H7 (cell line): ENCODE measurements at regions not wholly inside any gene's neighbourhood (a gene's known extent, or its start where the extent isn't known, plus 50 kb on each side); places are given as distances from the start of the nearest gene placed in this dataset.
A peak's percentile ranks its signal among the peaks of the same experiment; 100 is the strongest.

Source experiments
- DNase-seq: peaks from one replicate; pipeline ENCODE4 v3.0.0; 2012
- H3K27me3 ChIP-seq: 2 replicates; pipeline ENCODE4 v1.6.0; 2011; ENCODE audit warnings: mild to moderate bottlenecking, low read length; ENCODE audit not compliant: control insufficient read depth, insufficient read depth
- H3K36me3 ChIP-seq: replicated peaks from 2 replicates; pipeline ENCODE4 v1.5.1; 2011; ENCODE audit warnings: low read length; ENCODE audit not compliant: control insufficient read depth, insufficient read depth
- H3K4me3 ChIP-seq: 2 replicates; pipeline ENCODE4 v1.5.1; 2011; ENCODE audit warnings: low read depth, mild to moderate bottlenecking, control low read depth, low read length, moderate library complexity; ENCODE audit not compliant: insufficient read depth

GRCh38 chr12:126582231-126582630 is 1517.0 kb downstream of the AACS start:
- H3K27me3 ChIP-seq = no peaks in the 10 kb centered on the region
- DNase-seq = no peak

GRCh38 chr12:126588586-126589249 is 1523.5 kb downstream of the AACS start:
- Histone ChIP-seq H3K4me3 (no peak overlapping the region), H3K36me3 (no peaks in the 10 kb centered on the region), H3K27me3 (no peaks in the 10 kb centered on the region)
- DNase-seq = no peak

More at GRCh38 chr12:126582231-126582630, 1517.0 kb downstream of the AACS start:
- no peaks in the 10 kb centered on the region for H3K36me3 ChIP-seq
- H3K4me3 ChIP-seq = no peak overlapping the region

- Histone ChIP-seq H3K27me3 (no peaks in the 10 kb centered on the region), H3K36me3 (no peaks in the 10 kb centered on the region), H3K4me3 (no peak overlapping the region)
- no peak for DNase-seq
Measured at GRCh38 chr12:126591533-126591932, 1526.3 kb downstream of the AACS start.

- Histone ChIP-seq H3K27me3 (no peaks in the 10 kb centered on the region), H3K36me3 (no peaks in the 10 kb centered on the region), H3K4me3 (no peak overlapping the region)
- DNase-seq = no peak
Measured at GRCh38 chr12:126601184-126602170, 1536.2 kb downstream of the AACS start.

- H3K4me3 ChIP-seq = no peak overlapping the region
- no peaks in the 10 kb centered on the region for H3K27me3 ChIP-seq
- DNase-seq = no peak
- H3K36me3 ChIP-seq = no peaks in the 10 kb centered on the region
Measured at GRCh38 chr12:126602612-126603011, 1537.4 kb downstream of the AACS start.

GRCh38 chr12:126607157-126607556 is 1541.9 kb downstream of the AACS start:
- DNase-seq = no peak
- Histone ChIP-seq H3K36me3 (no peaks in the 10 kb centered on the region), H3K4me3 (no peak overlapping the region), H3K27me3 (no peaks in the 10 kb centered on the region)

GRCh38 chr12:126607867-126608266 is 1542.6 kb downstream of the AACS start:
- Histone ChIP-seq H3K27me3 (no peaks in the 10 kb centered on the region), H3K36me3 (no peaks in the 10 kb centered on the region), H3K4me3 (no peak overlapping the region)
- no peak for DNase-seq

GRCh38 chr12:126608607-126609175 is 1543.5 kb downstream of the AACS start:
- Histone ChIP-seq H3K36me3 (no peaks in the 10 kb centered on the region), H3K4me3 (no peak overlapping the region), H3K27me3 (no peaks in the 10 kb centered on the region)
- no peak for DNase-seq

GRCh38 chr12:126616441-126616840 is 1551.2 kb downstream of the AACS start:
- H3K27me3 ChIP-seq = no peaks in the 10 kb centered on the region
- no peaks in the 10 kb centered on the region for H3K36me3 ChIP-seq
- H3K4me3 ChIP-seq = no peak overlapping the region
- no peak for DNase-seq

- Histone ChIP-seq H3K27me3 (no peaks in the 10 kb centered on the region), H3K36me3 (no peaks in the 10 kb centered on the region), H3K4me3 (no peak overlapping the region)
- DNase-seq = peak; percentile 36
Measured at GRCh38 chr12:126617312-126617711, 1552.1 kb downstream of the AACS start.

GRCh38 chr12:126627596-126627995 is 1562.4 kb downstream of the AACS start:
- H3K36me3 ChIP-seq = no peaks in the 10 kb centered on the region
- DNase-seq = no peak
- H3K27me3 ChIP-seq = no peaks in the 10 kb centered on the region
- H3K4me3 ChIP-seq = no peak overlapping the region

- Histone ChIP-seq H3K36me3 (no peaks in the 10 kb centered on the region), H3K27me3 (no peaks in the 10 kb centered on the region), H3K4me3 (no peak overlapping the region)
- DNase-seq = no peak
Measured at GRCh38 chr12:126636821-126637220, 1571.6 kb downstream of the AACS start.

- H3K36me3 ChIP-seq = no peaks in the 10 kb centered on the region
- DNase-seq = no peak
- H3K4me3 ChIP-seq = no peak overlapping the region
- H3K27me3 ChIP-seq = no peaks in the 10 kb centered on the region
Measured at GRCh38 chr12:126644236-126645020, 1579.2 kb downstream of the AACS start.

GRCh38 chr12:126648074-126648473 is 1582.8 kb downstream of the AACS start:
- DNase-seq = no peak
- Histone ChIP-seq H3K27me3 (no peaks in the 10 kb centered on the region), H3K4me3 (no peak overlapping the region), H3K36me3 (no peaks in the 10 kb centered on the region)
